GM19324 (cell line): ENCODE measurements at regions not wholly inside any gene's neighbourhood (a gene's known extent, or its start where the extent isn't known, plus 50 kb on each side); places are given as distances from the start of the nearest gene placed in this dataset.
"Not testable (repeated sequence)": the region's sequence is repeated elsewhere in the genome, so short reads cannot be mapped to it uniquely, and the experiment has no call there.

Experiments
- ATAC-seq: cut with Tn5 transposase; IDR thresholded peaks from one replicate; pipeline ENCODE4 v1.9.1; 2021; ENCODE audit warnings: mild to moderate bottlenecking, moderate library complexity; ENCODE audit not compliant: unreplicated experiment, low FRiP score

DNA sequence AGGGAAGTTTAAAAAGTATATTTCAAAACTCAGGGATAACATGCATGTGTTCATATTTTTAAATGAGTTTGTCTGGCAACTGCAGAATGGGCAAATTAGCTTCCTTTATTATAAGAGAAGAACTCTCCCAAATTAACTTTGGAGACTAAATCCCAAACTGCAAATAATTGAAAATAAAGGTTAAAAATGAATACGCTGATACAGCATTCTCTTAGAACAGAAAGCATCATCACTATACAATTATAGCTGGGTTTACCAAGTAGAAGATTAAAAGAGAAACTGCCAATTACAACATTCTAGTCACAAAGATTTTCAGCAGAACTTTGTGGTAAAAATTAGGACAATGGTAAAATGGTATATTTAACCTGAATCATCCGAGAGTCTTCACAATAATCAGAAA, 73.3 kb downstream of the OLFM4 start:
- ATAC-seq: no peak

DNA sequence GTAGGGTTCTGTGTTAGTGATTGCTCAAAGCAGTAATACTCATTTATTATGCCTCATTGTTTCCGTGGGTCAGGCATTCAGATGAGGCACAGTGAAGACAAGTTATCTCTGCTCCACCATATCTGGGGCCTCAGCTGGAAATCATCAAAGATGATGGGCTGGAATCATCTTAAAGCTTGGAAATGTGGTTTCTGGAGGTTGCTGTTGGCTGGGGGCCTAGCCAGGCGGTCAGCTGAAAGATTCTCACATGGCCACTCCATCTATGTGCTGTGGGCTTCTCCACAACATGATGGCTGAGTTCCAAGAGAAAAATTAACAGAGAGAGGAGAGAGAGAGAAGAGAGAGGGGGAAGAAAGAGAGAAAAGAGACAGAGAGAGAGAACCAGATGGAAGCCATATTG, 75.5 kb downstream of the OLFM4 start:
- ATAC-seq: no peak

DNA sequence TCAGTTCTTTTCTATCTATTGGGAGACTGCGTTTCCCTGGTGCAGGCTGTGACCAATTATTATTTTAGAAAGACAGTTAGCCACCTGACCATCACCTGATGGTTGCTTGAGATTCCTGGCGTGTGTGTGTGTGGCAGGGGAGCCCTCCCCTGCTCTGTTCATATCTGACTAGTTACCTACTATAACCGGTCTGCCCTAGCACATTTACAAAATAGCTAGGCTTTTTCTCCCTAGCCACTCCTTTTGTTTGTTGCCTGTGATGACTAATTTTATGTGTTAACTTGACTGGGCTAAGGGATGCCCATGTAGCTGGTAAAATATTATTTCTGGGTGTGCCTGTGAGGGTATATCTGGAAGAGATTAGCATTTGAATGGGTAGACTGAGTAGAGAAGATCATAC, 76.9 kb downstream of the OLFM4 start:
- ATAC-seq: no peak

DNA sequence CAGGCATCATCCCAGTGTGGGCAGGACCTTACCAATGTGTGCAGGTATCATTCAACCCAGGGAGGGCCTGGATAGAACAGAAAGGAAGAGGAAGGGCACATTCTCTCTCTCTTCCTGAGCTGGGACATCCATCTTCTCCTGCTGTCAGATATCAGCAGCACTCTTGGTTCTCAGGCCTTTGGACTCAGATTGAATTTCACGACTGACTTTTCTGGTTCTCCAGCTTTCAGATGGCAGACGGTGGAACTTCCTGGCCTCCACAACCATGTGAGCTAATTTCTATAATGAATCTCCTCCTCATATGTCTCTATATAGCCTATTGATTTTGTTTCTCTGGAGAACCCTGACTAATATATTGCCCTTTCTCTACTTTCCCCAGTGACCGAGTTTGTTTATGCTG, 77.3 kb downstream of the OLFM4 start:
- ATAC-seq: no peak

DNA sequence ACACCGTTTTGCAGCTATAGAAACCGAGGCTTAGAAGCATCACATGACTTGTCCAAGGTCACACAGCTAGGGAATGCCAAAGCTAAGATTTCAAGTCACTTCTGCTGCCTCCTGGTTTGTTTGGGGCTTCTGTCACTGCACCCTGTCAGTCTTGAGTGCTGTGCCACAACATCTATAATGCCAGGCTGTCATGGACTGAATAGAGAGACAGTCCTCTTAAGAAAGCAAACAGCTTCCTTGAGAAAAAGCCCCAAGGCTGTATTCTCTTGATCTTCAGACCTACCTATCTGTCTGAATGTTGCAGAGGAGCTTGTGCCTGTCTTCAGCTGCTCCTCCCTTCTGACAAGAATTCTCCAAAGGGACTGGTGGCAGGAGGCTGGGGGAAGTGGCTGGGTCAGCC, 81.6 kb downstream of the OLFM4 start:
- ATAC-seq: no peak

DNA sequence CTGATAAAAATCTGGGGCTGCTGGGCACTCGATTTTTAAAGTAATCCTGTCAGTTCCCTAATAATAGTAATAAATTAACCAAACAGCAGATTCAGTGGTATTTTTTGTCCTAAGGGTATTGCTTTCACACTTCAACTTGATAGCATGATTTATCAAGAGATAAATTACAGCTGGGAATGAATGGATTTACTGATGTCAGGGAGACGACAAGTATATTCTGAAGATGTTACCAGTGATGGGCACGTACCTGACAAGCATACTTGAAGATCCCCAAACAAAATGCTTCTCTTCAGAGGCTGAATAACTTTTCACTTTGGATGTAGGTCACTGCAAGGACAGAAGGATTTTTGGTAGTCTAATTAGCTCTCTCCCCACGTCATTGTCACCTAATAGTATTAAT, 82.0 kb downstream of the OLFM4 start:
- no peak for ATAC-seq

DNA sequence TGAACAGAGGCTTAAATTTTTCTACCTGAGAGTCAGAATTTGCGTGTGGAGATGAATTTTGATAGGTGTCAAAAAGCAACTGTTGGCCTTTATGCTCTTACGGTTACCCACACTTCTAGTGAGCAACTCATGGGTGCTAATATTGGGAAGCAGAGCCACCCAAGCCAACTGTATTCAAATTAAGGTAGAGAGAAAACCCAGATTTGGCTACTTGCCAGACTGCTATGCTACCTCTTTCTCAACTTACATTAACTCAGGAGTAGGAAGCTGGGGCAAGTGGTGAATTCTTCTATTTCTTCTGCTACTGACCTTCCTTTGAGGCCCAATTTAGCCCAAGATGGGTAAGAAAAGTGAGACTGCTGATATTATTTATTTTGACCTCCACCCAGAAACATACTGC, 83.9 kb downstream of the OLFM4 start:
- no peak for ATAC-seq

DNA sequence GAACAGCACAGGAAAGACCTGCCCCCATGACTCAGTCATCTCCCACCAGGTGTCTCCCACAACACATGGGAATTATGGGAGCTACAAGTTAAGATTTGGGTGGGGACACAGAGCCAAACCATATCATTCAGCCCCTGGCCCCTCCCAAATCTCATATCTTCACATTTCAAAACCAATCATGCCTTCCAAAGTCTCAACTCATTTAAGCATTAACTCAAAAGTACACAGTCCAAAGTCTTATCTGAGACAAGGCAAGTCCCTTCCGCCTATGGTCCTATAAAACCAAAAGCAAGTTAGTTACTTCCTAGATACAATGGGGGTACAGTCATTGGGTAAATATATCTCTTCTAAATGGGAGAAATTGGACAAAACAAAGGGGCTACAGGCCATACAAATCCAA, 88.4 kb downstream of the OLFM4 start:
- ATAC-seq: not testable (repeated sequence)

DNA sequence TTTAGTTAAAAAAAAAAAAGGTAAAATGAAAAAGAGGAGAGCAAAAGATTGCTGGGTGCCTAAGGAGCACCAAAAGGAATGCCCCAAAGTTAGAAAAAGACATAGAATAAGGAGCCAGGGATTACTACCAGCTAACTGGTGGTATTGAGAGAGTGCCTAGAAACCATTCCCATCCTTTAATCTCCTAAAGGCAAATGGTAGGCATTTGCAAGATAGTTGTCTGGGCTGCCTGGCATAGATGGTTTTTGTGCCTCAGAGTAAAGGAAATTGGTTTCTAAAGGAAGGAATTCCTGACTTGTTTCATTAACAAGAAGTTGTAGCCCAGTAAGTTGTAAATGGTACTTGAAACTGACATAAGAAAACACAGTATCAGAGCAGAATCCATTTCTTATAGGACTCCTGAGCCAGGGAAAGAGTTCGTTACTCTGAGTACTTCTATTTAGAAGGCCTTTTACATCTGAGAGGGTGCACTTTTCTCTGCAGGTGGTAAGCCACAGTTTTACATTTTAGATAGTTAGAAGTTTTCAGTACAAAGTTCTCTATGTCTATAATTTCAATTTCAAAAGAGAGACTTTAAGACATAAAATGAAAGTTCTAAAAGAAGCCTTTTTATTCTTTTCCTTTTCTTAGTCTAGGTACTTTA, 92.6 kb downstream of the OLFM4 start:
- no peak for ATAC-seq

DNA sequence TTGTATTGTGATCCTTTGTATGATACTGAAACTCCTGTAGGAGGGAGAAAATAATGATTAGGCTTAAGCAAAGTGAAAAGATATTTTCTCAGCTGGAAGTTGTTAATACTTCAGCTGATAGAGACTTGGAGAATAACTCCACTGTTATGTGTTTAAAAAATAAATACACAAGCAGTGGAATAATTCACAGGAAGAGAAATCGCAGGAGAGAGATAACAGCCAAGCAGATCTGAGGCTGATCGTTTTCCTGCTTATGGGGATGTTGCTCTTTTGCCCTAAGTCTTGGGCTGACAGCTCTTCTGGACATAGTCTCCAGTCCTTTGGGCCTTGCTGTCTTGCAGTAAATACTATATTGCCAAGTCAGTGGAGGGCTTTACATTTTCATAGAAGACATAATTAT, 93.3 kb downstream of the OLFM4 start:
- ATAC-seq: no peak

DNA sequence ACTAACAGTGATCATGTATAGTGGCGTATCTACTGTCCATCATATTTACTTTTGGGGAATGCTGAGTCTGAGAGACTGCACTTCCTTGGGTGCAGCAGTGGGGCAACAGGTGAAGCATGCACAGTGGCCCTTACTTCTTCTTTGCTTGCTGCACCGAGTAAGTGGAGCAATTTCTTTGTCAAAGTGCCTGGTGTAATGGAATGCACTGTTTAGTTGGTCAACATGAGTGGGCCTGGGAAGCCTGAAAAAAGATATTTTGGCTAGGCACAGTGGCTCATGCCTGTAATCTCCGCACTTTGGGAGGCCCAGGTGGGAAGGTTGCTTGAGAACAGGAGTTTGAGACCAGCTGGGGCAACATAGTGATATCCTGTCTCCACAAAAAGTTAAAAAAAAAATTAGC, 94.9 kb downstream of the OLFM4 start:
- ATAC-seq: no peak

DNA sequence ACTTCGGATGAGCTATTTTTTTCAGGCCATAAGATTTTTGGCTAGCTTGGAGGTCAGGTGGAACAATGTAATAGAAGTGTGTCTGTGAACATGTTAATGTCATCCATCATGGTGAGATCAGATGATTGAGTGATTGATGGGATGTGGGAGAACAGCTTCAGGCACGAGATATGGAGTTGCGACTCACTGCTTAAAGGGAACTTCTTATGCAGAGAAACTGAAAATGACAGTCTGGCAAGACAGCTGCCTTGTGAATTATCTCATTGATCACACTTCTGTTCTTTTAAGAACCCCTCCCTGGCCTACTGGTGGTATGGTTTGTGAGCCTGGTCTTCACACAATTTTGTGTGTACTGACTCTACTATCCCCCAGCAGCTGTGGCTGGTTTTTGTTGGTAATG, 96.0 kb downstream of the OLFM4 start:
- no peak for ATAC-seq

DNA sequence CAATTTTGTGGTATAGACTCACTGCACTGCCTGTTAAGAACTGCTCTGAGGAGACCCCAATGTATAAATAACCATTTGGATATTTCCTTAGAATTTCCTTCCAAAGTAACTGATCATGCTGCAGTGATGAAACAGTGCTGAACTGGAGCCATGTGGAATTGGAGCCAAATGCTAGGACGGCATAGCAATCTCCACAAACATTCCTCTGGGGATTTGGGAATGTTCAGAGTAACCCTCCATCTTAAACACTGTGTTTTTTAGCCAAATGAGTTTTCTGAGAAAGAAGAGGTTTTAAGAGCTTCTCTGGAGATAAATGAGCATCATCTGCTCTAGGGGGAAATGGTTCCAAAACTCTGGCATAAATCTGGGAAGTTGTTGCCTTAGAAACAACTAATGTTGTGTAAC, 98.2 kb downstream of the OLFM4 start:
- no peak for ATAC-seq

DNA sequence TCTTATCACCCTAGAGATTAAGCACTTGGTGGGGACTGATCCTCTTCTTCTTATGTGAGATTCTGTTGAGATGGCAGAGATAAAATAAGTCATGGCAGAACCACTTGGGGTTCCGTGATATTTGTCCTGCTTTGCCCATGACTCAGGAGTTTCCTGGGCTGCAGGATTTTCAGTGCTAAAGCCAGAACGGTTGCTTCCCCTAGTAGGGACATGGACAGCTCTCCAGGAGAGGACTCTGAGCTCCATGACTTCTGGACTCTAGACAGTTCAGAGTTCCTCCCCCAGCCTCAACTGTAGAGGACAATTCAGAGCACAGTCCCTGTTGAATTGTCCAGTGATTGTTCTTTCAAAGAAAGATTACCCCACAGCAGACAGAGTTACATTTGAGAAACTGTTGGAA, 98.8 kb downstream of the OLFM4 start:
- no peak for ATAC-seq

DNA sequence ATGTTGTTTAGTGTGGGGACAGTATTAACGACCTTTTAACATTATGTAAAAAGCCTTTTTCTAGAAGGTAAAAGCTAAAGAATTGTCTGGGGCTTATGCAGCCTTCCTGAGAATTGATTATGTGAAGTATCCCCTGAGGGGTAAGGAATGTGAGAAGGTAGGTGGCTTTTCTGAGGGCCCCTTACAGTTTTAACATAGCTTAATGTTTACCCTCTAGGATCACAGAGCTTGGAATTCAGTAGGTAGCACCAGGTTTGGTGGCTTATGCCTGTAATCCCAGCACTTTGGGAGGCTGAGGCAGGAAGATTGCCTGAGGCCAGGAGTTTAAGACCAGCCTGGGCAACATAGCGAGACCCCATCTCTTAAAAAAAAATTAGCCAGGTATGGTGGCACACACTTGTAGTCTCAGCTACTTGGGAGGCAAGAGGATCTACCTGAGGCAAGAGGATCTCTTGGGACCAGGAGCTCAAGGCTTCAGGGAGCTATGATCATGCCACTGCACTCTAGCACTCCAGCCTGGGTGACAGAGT, 101.3 kb downstream of the OLFM4 start:
- ATAC-seq: no peak

DNA sequence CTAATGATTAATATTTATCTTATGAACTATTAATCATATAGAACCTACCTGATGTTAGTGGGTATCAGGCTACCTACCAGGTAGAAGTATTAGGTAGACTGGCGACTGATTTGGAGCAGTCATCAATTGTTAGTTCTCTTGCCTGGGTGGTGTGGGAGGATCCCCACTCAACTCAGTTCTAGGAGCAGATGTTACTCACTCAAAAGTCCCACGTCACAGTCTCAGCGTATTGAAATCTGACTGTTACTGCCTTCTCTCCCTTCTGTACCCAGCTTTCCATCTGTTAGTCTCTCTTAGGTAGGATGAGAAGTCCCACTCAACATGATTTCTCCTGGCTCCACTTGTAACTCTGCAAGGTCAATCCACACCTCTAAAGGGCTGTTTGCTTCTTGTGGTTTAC, 102.7 kb downstream of the OLFM4 start:
- ATAC-seq: no peak

DNA sequence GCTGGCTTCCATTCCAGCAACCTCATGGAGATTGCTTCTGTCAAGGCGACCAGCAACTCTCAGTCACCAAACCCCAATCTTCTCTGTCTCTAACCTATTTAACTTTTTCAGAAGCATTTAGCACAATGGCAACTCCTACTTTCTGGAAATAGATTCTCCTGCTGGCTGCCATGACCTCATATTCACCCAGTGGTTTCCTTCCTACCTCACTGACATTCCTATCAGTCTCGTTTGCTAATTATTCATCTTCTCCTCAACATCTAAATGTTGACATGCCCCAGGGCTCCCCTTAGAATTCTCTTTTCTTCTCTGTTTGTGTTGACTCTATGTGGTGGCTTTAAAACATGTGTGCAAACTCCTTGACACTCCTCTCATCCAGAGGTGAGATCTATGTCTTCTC, 106.7 kb downstream of the OLFM4 start:
- ATAC-seq: no peak

DNA sequence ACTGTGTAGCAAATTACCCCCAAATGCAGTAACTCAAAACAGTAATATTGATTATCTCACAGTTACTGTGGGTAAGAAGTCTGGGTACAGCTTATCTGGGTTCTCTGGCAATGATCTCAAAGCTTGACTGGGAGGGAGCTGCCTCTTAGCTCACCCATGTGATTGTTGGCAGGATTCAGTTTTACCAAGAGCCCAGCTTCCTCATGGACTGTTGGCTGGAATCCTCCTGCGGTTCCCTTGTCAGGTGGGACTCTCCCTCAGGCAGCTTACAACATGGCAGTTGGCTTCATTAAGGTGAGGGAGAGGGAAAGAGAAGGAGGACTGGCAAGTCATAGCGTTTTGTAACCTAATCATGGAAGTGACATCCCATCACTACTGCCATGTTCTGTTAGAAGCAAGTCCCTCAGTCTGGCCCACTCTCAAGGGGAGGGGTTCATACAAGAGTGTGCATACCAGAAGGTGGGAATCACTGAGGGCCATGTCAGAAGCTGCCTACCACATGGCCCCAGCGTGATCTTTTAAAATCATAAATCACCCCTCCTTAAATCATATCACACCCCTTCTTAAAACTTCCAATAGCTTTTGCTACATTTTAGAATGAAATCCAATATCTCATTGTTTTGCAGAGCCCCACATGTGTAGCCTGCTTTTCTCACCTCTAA, 108.1 kb downstream of the OLFM4 start:
- ATAC-seq: no peak

DNA sequence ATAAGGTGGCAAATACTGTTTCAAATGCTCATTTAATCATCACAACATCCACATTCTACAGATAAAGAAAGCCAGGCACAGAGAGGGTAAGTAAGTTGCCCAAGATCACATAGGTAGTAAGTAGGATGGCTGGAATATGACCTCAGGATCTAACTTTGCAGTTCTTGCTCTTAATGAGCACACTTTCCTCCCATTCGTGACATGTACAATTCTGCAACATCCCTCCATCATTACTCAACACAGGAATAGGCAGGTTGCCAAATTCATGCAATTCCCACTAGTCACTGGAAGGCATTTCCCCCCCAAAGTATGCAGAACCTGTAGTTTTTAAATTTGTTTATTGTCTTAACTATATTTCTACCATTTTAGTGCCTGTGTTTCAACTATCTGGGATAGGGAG, 109.2 kb downstream of the OLFM4 start:
- ATAC-seq: no peak

DNA sequence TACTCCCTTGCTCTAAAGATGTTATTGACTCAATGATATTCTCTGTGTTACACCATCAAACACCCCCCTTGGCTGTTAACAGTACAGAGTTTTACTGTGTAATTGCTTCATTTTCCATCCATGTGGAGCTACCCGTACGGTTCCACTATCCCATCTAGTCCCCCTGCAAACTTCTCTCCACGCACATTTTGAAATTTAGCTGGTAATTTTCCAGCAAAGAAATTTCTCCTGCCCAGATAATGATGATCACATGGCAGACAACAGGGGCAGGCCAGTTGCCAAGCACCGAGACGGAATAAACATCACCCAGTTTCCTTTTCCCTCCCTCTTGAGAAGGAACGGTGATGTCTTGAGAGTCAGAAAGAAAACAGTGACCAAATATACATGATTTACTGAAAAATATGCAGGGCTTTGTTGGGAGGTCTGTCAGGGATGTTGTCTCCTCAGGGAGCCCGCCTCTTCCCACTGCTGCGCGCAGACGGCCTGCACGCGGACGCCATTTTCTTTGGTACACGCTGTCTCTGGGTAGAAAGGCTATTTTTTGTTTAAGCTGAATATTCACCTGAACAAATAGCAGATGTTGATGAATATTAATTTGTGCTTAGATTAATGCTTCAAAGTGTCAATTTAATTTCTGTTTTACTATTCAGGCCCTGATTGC, 109.9 kb downstream of the OLFM4 start:
- no peak for ATAC-seq

DNA sequence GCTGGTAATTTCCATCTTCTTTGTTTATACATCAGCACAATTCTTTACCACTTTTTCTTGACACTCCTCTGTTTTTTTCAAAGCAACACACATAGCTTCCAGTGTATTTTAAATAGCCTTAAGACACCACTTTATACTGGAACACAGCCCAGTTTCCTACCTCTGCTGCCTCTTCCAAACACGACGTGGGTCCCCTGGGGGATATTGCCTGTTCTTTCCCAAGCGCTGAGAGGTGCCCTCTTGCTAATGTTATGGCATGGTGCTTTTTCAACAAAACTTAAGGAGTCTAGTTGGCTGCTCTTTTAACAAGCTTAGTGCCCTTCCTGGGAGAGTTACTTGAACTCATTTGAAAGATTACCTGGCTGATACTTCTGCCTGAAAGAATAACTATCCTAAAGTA, 112.7 kb downstream of the OLFM4 start:
- ATAC-seq: no peak

DNA sequence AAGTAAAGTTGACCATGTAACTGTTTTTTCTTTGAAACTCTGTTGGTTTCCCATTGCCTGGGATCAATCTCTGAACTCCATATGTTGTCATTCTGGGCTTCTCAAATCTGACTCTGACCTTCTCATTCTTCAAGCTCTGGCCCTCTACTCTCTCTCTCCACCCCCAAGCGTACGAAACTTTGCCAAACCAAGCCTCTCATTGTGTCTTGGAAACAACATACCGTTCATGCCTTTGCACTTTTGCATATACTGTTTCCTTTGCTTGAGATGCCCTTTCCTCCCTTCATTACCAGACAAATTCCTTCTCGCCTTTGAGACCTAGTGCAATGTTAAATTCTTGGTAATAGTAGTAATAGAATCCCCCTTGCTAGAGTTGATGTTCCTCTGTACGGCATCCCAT, 113.7 kb downstream of the OLFM4 start:
- ATAC-seq: no peak
